ENCODE measurements at regions not wholly inside any gene's neighbourhood (a gene's known extent, or its start where the extent isn't known, plus 50 kb on each side); places are given as distances from the start of the nearest gene placed in this dataset.

DNA sequence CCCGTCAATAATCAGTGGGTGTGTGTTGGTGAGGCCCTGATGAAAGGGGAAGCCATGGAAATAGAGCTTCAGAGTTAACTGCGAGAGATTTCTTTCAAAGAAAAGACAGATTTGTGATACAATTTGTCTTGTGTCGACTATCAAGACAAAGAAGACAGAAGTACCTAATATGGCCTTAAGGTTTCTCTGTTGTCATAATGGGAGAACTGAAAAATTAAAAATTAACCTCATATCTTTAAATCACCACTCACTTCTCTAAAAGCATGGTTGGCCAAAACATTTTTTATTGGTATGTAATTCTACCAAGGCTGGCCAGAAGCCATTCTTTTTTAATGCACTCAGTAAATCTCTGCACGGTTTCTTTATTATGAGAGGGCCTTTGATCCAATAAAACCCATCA, 282.9 kb upstream of the WWC1 start:
- no peak overlapping the region for H3K4me3 ChIP-seq (replicated peaks; ENCODE audit: low read depth, low read length)
- TF ChIP-seq, protein P1, sequence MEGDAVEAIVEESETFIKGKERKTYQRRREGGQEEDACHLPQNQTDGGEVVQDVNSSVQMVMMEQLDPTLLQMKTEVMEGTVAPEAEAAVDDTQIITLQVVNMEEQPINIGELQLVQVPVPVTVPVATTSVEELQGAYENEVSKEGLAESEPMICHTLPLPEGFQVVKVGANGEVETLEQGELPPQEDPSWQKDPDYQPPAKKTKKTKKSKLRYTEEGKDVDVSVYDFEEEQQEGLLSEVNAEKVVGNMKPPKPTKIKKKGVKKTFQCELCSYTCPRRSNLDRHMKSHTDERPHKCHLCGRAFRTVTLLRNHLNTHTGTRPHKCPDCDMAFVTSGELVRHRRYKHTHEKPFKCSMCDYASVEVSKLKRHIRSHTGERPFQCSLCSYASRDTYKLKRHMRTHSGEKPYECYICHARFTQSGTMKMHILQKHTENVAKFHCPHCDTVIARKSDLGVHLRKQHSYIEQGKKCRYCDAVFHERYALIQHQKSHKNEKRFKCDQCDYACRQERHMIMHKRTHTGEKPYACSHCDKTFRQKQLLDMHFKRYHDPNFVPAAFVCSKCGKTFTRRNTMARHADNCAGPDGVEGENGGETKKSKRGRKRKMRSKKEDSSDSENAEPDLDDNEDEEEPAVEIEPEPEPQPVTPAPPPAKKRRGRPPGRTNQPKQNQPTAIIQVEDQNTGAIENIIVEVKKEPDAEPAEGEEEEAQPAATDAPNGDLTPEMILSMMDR (IDR thresholded peaks at IDR 0.05; ENCODE audit: insufficient read depth, low read length, poor library complexity, severe bottlenecking), result no peak
- H3K27me3 ChIP-seq (replicated peaks; ENCODE audit: control insufficient read depth, insufficient read depth, low read length), result no peaks in the 10 kb centered on the region; the same call in 1 of the 2 replicates
- no peaks in the 10 kb centered on the region for H3K36me3 ChIP-seq (ENCODE audit: control insufficient read depth, insufficient read depth, low read length)
- DNase-seq (ENCODE audit: extremely low read depth, insufficient read length), result no peak

- no peak for DNase-seq (ENCODE audit: extremely low read depth, insufficient read length)
- no peaks in the 10 kb centered on the region; the same call in 1 of the 2 replicates for H3K27me3 ChIP-seq (replicated peaks; ENCODE audit: control insufficient read depth, insufficient read depth, low read length)
- no peak overlapping the region for H3K4me3 ChIP-seq (replicated peaks; ENCODE audit: low read depth, low read length)
- no peaks in the 10 kb centered on the region for H3K36me3 ChIP-seq (ENCODE audit: control insufficient read depth, insufficient read depth, low read length)
- TF ChIP-seq, protein P1 (IDR thresholded peaks at IDR 0.05; ENCODE audit: insufficient read depth, low read length, poor library complexity, severe bottlenecking), result no peak
Measured at GRCh38 chr5:168011096-168011495, 280.3 kb upstream of the WWC1 start.

GRCh38 chr5:168012006-168012405, 279.4 kb upstream of the WWC1 start:
- no peak for DNase-seq (ENCODE audit: extremely low read depth, insufficient read length)

GRCh38 chr5:168013546-168013945, 277.9 kb upstream of the WWC1 start:
- TF ChIP-seq, protein P1 (IDR thresholded peaks at IDR 0.05; ENCODE audit: insufficient read depth, low read length, poor library complexity, severe bottlenecking), result no peak
- no peak for DNase-seq (ENCODE audit: extremely low read depth, insufficient read length)
- no peaks in the 10 kb centered on the region for H3K36me3 ChIP-seq (ENCODE audit: control insufficient read depth, insufficient read depth, low read length)

More at GRCh38 chr5:168012006-168012405, 279.4 kb upstream of the WWC1 start:
- no peaks in the 10 kb centered on the region for H3K36me3 ChIP-seq (ENCODE audit: control insufficient read depth, insufficient read depth, low read length)
- H3K27me3 ChIP-seq (replicated peaks; ENCODE audit: control insufficient read depth, insufficient read depth, low read length), result no peaks in the 10 kb centered on the region; the same call in 1 of the 2 replicates
- TF ChIP-seq, protein P1 (IDR thresholded peaks at IDR 0.05; ENCODE audit: insufficient read depth, low read length, poor library complexity, severe bottlenecking), result no peak
- no peak overlapping the region for H3K4me3 ChIP-seq (replicated peaks; ENCODE audit: low read depth, low read length)

DNA sequence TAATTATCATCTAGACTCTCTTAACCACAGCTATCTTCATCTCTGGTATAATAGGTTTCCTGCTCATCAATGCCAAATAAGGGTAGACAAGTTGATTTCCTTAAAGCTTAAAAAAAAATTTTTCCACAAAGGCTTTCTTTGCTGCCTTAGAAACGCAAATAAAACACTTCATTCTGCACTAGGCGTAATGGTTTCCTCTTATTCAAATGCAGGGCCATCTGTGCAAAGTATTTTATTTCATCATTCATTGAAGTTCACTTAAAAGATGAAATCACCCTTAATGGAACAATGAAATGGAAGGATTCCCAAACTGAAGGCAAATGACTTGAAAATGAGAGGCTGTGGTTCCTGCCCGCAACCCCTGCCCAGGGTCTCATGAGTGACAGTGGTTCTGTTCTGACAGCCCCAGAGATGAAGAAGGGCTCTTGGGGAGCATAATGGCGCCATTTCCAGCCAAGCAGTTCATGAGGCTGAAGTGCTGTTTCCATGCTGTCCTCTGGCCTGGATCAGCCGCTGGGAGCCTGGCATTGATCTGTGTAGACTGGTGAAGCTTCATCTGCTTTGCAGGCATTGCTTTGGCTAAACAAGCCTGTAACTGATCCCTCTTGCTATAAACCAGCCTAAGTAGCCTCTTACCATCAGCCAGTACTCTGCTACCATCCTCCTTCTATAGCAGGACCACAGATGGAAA, 276.9 kb upstream of the WWC1 start:
- TF ChIP-seq, protein P1 (IDR thresholded peaks at IDR 0.05; ENCODE audit: insufficient read depth, low read length, poor library complexity, severe bottlenecking), result no peak
- H3K36me3 ChIP-seq (ENCODE audit: control insufficient read depth, insufficient read depth, low read length), result no peaks in the 10 kb centered on the region
- no peaks in the 10 kb centered on the region; the same call in 1 of the 2 replicates for H3K27me3 ChIP-seq (replicated peaks; ENCODE audit: control insufficient read depth, insufficient read depth, low read length)
- no peak for DNase-seq (ENCODE audit: extremely low read depth, insufficient read length)
- no peak overlapping the region for H3K4me3 ChIP-seq (replicated peaks; ENCODE audit: low read depth, low read length)

More at GRCh38 chr5:168013546-168013945, 277.9 kb upstream of the WWC1 start:
- Histone ChIP-seq H3K4me3 (replicated peaks; ENCODE audit: low read depth, low read length) (no peak overlapping the region), H3K27me3 (replicated peaks; ENCODE audit: control insufficient read depth, insufficient read depth, low read length) (no peaks in the 10 kb centered on the region; the same call in 1 of the 2 replicates)
